ENCODE measurements at regions not wholly inside any gene's neighbourhood (a gene's known extent, or its start where the extent isn't known, plus 50 kb on each side); places are given as distances from the start of the nearest gene placed in this dataset.
A peak's percentile ranks its signal among the peaks of the same experiment; 100 is the strongest.

- DNase-seq (ENCODE audit: insufficient read length, low spot score) (no peak), FAIRE-seq (no peak)
Observed at GRCh38 chr2:122516775-122517174, 761.3 kb downstream of the TSN start.

DNA sequence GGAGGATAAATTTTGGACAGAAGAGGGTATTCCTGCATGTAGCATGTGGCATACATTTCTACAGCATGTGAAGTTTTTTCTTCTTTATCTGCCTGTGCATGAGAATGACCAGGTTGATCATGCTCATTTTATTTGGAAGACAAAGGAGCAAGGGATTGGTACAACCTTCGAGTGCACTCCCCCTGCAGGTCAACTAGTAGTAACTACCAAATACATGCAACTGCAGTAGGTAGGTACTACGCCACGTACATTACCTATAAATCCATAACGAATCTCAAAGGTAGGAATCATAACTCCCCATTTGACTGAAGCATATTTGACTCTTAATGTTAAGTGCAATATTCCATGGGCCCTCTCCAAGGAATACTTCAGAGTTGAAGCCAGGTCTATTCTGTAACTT lies 763.9 kb downstream of the TSN start:
- no peak for DNase-seq (ENCODE audit: insufficient read length, low spot score)
- FAIRE-seq, result no peak

GRCh38 chr2:122519821-122520611 lies 764.6 kb downstream of the TSN start:
- FAIRE-seq, result peak; percentile 28
- DNase-seq (ENCODE audit: insufficient read length, low spot score), result no peak

GRCh38 chr2:122523143-122523542 lies 767.7 kb downstream of the TSN start:
- no peak for FAIRE-seq
- no peak for DNase-seq (ENCODE audit: insufficient read length, low spot score)

DNA sequence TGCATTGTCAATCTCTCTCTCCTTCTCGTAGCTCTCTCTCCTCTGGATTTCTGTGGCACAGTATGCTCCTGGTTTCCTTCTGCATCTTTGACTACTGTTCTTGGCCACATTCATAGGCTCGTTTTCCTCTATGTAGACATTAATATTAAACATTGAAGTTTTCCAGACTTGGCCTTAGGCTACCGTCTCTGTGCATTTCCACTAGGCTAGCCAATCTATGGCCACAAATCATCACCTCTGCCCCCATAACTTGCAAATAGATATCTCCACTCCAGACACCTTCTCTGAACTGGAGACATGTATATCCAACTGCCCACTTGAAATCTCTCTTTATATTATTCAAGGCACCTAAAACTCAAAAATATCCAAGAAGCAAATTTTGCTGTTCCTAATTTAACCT lies 768.5 kb downstream of the TSN start:
- DNase-seq (ENCODE audit: insufficient read length, low spot score) (no peak), FAIRE-seq (no peak)

DNA sequence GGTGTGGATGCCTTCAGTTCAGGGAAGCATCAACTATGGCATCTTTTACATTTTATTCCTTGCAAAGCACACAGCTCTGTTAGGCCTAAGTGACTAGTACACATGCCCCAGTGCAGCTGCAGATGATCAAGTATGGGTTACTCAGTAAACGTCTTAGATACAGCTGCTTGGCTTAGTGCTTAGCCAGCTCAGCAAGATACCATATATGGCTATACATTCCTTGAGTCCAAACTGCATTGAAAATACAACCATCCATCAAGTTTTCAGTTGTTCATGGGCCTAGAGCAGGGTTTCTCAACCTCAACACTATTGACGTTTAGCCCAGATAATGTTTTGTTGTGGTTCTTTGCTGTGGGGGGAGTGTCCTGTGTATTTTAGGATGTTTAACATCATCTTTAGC lies 769.9 kb downstream of the TSN start:
- DNase-seq (ENCODE audit: insufficient read length, low spot score), result no peak

GRCh38 chr2:122528061-122528460 lies 772.6 kb downstream of the TSN start:
- DNase-seq (ENCODE audit: insufficient read length, low spot score), result no peak
- FAIRE-seq, result no peak

More for the DNA sequence above, 769.9 kb downstream of the TSN start:
- FAIRE-seq, result no peak

- no peak for FAIRE-seq
- no peak for DNase-seq (ENCODE audit: insufficient read length, low spot score)
Observed at GRCh38 chr2:122528958-122529705, 773.7 kb downstream of the TSN start.

DNA sequence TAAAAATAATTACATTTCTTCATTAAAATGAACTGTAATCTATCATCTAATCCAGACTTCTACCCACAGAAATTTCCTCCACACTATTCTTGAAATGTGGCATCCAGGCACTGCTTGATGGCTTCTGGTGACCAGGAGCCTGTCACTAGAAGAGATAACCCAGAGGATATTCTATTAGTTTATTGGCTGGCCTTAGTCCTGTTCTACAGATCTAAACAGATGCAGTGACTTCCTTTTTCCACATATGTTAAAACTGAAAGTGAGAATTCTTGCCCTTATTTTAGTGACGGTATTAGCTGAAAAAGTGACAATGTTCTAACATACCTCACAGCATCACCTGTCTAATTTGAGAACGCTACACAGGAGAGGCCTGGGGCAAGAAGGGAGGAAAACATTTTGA lies 775.4 kb downstream of the TSN start:
- FAIRE-seq (no peak), DNase-seq (ENCODE audit: insufficient read length, low spot score) (no peak)

DNA sequence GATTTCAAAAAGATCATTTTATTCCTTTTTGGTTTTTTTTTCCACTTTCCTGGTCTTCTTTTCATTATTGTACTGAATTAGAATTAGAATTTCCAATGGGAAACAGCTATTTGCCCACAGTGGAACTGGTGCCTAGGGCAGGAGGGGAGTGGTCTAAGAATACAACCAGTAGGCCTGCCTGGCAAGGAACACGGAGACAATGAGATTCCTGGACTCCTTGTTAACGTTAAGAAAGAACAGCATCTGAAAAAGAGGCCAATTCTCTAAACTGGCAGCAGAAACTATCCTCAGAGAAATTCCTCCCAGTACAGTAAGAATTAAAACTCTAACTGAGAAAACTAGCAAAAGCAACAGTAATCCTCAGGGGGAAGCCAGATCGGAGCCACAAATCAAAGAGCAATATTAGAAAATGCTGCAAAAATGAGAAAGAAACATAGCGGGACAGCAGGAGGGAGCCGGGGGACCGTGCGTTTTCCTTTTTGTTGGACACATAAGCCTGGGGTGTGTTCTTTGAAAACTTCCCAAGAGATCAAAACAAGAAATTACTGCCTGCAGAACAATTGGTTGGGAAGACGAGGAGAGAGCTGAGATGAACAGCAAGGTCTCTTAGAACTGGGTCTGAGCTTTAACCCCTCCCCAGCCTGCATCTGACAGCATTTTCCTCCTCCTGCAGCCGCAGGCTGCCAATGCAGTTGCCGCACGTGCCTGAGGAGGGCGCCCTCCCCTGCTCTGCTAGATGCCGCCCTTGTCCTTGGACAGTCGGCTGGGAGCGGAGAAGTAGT lies 776.0 kb downstream of the TSN start:
- DNase-seq (ENCODE audit: insufficient read length, low spot score), result no peak
- no peak for FAIRE-seq

DNA sequence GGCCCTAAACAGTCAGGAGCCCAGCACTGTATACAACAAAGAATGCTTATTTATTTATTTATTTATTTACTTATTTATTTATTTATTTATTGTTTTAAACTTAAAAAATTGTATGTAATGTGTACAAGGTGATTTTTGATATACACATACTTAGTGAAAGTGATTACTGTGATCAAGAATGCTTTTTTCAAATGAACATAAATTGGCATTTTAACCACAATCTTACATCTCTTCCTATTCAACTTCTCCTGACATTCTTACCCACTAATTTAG lies 776.6 kb downstream of the TSN start:
- FAIRE-seq, result no peak
- no peak for DNase-seq (ENCODE audit: insufficient read length, low spot score)

GRCh38 chr2:122532481-122532880 lies 777.0 kb downstream of the TSN start:
- FAIRE-seq (no peak), DNase-seq (ENCODE audit: insufficient read length, low spot score) (no peak)

DNA sequence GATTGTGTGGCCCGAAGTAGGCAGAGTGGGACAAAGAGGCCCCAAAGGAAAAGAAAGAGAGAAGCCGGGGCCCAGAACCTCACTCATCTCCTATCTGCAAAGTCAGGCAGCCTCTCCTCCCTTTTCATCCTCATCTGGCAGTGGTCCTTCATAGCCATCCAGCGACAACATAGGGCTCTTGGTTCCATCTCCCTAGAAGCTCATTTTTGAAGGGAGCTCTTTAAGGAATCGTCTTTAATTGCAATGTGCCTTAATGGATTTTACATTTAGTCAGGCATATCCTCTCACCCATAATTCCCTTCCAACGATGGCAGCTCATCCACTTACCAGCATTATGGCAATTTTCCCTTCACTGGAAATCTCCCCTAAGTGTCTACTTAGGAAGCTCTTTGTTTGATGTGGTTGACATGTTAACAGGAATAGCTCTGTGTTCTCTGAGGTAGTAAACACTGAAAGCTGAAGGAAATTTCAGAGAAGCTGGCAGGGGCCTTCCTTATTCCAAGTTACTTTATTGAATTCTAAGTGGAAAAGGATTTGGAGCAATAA lies 780.6 kb downstream of the TSN start:
- FAIRE-seq (no peak), DNase-seq (ENCODE audit: insufficient read length, low spot score) (no peak)

- FAIRE-seq, result no peak
Observed at GRCh38 chr2:122539311-122539710, 783.9 kb downstream of the TSN start.

DNA sequence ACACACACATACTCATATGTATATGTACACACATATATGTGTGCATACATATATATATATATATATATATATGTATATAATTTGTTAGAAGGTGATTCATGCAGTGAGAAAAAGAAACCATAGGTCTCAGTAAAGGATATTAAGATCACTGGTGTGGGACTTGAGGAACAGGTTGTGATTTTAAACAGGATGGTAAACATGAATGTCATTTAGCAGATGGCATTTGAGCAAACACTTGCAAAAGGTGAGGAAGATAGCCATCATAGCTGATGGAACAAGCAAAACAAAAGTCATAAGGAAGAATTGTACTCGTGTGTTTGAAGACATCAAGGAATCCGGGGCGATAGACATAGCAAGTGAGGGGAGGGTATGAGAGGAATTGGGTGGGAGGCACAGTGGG lies 784.5 kb downstream of the TSN start:
- DNase-seq (ENCODE audit: insufficient read length, low spot score), result no peak
- FAIRE-seq, result no peak

More at GRCh38 chr2:122539311-122539710, 783.9 kb downstream of the TSN start:
- no peak for DNase-seq (ENCODE audit: insufficient read length, low spot score)

DNA sequence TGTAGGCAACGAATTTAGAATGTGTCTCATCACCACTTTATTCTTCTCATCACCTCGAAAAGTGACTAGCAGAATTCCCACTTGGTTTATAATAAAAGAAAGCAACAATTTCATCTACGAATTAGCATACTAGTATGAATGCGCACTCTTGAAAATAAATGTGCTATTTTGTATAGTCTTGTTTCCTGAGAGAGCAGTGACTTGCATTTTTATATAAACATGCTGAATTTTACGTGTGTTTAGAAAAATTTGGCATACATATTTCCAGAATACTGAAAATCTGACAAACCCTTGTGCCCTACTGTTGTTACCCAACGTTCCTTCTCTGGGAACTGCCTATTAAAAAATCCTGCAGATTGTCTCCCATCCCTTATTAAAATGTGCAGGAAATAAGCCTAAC lies 786.8 kb downstream of the TSN start:
- FAIRE-seq (no peak), DNase-seq (ENCODE audit: insufficient read length, low spot score) (no peak)

GRCh38 chr2:122542646-122543045 lies 787.2 kb downstream of the TSN start:
- DNase-seq (ENCODE audit: insufficient read length, low spot score), result no peak
- no peak for FAIRE-seq

- no peak for FAIRE-seq
- DNase-seq (ENCODE audit: insufficient read length, low spot score), result no peak
Observed at GRCh38 chr2:122543815-122544214, 788.4 kb downstream of the TSN start.

DNA sequence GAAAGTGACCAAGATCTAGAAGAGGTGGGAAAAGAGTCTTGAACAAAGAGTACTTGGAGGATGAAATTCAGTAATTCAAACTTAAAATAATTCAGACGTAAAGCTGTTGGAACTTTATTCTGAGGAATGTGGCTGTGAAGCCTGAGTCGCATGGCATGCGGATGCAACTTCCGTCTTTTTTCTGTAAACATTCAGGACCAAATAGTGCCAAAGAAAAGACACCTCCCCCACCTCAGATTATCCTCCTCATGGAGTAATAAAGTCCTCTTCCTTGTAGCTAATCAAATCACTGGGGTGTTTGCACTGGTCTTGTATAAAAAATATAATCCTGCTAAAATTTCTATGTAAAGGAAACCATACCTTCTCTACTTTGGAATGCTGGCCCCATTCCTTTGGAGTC lies 790.4 kb downstream of the TSN start:
- DNase-seq (ENCODE audit: insufficient read length, low spot score) (no peak), FAIRE-seq (no peak)

DNA sequence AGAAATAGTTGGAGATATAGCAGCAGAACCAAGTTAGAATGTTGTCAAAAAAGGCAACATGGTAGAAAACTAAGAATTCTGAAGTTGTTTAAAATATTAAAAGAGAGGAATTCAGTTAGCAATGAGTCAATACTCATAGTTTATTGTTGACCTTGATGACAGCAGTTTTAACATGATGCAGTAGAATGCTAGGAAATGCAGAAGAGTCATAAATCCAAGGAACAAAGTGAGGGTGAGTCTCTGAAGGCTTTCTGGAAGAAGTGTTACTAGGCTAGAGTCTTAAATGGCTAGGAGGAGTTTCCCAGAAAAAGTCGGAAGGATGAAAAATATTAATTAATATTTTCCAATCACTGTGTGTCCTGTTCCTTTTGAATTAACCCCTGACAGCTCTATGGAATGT lies 807.3 kb downstream of the TSN start:
- no peak for DNase-seq (ENCODE audit: insufficient read length, low spot score)
- no peak for FAIRE-seq

- DNase-seq (ENCODE audit: insufficient read length, low spot score) (no peak), FAIRE-seq (no peak)
Observed at GRCh38 chr2:122563781-122564180, 808.3 kb downstream of the TSN start.
